Activated CD4-positive, alpha-beta T cell treated with anti-CD3 and anti-CD28 coated beads, Interleukin-2, amount 10 ng/mL, durations not matched to agents 24 days and 14 days (primary cell): ENCODE measurements at regions not wholly inside any gene's neighbourhood (a gene's known extent, or its start where the extent isn't known, plus 50 kb on each side); places are given as distances from the start of the nearest gene placed in this dataset.
"Not testable (repeated sequence)": the region's sequence is repeated elsewhere in the genome, so short reads cannot be mapped to it uniquely, and the experiment has no call there.

Source experiments
- DNase-seq: peaks from one replicate; pipeline ENCODE4 v3.0.0; 2022
- H3K27ac Mint-ChIP-seq: one replicate; pipeline ENCODE4 v1.8.0; 2022; ENCODE audit warnings: mild to moderate bottlenecking, mixed read lengths
- H3K27me3 Mint-ChIP-seq: one replicate; pipeline ENCODE4 v1.8.0; 2022; ENCODE audit warnings: mixed read lengths
- H3K36me3 Mint-ChIP-seq: one replicate; pipeline ENCODE4 v1.8.0; 2022; ENCODE audit warnings: low read depth, mild to moderate bottlenecking, mixed read lengths
- H3K4me1 Mint-ChIP-seq: one replicate; pipeline ENCODE4 v1.8.0; 2021; ENCODE audit warnings: mixed read lengths
- H3K4me3 Mint-ChIP-seq: one replicate; pipeline ENCODE4 v1.8.0; 2022; ENCODE audit warnings: mild to moderate bottlenecking, moderate library complexity, mixed read lengths
- H3K9me3 Mint-ChIP-seq: one replicate; pipeline ENCODE4 v1.8.0; 2021; ENCODE audit warnings: mixed read lengths
- intact Hi-C: fragments of 100-400 bp; cut with micrococcal nuclease; formaldehyde crosslinking; loops from one replicate; pipeline ENCODE4 v1.15.1; 2023

GRCh38 chr7:92909686-92910475, 73.5 kb upstream of the CDK6 start:
- no peak for DNase-seq
- H3K4me1 Mint-ChIP-seq = peaks cover 5% of the 10 kb centered on the region
- H3K4me3 Mint-ChIP-seq = no peak overlapping the region
- H3K36me3 Mint-ChIP-seq = no peaks in the 10 kb centered on the region
- peaks cover 21% of the 10 kb centered on the region for H3K9me3 Mint-ChIP-seq
- no peak overlapping the region for H3K27ac Mint-ChIP-seq
- intact Hi-C loops = no loop called here
- H3K27me3 Mint-ChIP-seq = no peaks in the 10 kb centered on the region

- Mint-ChIP-seq H3K4me3 (peak overlapping the region; percentile 53), H3K4me1 (peaks cover 21% of the 10 kb centered on the region), H3K27me3 (no peaks in the 10 kb centered on the region), H3K36me3 (peaks cover 12% of the 10 kb centered on the region), H3K9me3 (peaks cover 27% of the 10 kb centered on the region), H3K27ac (peak overlapping the region; percentile 94)
- intact Hi-C loops = loop anchor here (1.0 to 5.0 kb wide), 18 partner anchors 29 to 377 kb away; partner anchors contain the start of genes CDK6, PEX1, RBM48 and SAMD9
- DNase-seq = peak; percentile 93
Observed at GRCh38 chr7:92904244-92905131, 68.1 kb upstream of the CDK6 start.

- peaks cover 49% of the 10 kb centered on the region for H3K9me3 Mint-ChIP-seq
- no peaks in the 10 kb centered on the region for H3K27me3 Mint-ChIP-seq
- intact Hi-C loops = no loop called here
- H3K36me3 Mint-ChIP-seq = peaks cover 41% of the 10 kb centered on the region
- peaks cover 10% of the 10 kb centered on the region for H3K4me1 Mint-ChIP-seq
- H3K4me3 Mint-ChIP-seq = no peak overlapping the region
- H3K27ac Mint-ChIP-seq = no peak overlapping the region
- no peak for DNase-seq
Observed at GRCh38 chr7:92898798-92899197, 62.4 kb upstream of the CDK6 start.

- peaks cover 32% of the 10 kb centered on the region for H3K36me3 Mint-ChIP-seq
- not testable (repeated sequence) for H3K27me3 Mint-ChIP-seq
Observed at GRCh38 chr7:92894857-92895256, 58.5 kb upstream of the CDK6 start.

GRCh38 chr7:92889081-92889480, 52.7 kb upstream of the CDK6 start:
- peaks cover 7% of the 10 kb centered on the region for H3K36me3 Mint-ChIP-seq
- H3K9me3 Mint-ChIP-seq = peaks cover 33% of the 10 kb centered on the region
- no peak for DNase-seq
- no peak overlapping the region for H3K4me3 Mint-ChIP-seq
- H3K4me1 Mint-ChIP-seq = peaks cover under 1% of the 10 kb centered on the region
- peaks cover 14% of the 10 kb centered on the region for H3K27me3 Mint-ChIP-seq
- H3K27ac Mint-ChIP-seq = no peak overlapping the region
- intact Hi-C loops = no loop called here

More at GRCh38 chr7:92894857-92895256, 58.5 kb upstream of the CDK6 start:
- H3K27ac Mint-ChIP-seq, DNase-seq, intact Hi-C loops, H3K4me1 Mint-ChIP-seq, H3K4me3 Mint-ChIP-seq: not testable (repeated sequence)
- peaks cover 39% of the 10 kb centered on the region for H3K9me3 Mint-ChIP-seq
